HCEC 1CT (cell line): ENCODE measurements at regions not wholly inside any gene's neighbourhood (a gene's known extent, or its start where the extent isn't known, plus 50 kb on each side); places are given as distances from the start of the nearest gene placed in this dataset.
A peak's percentile ranks its signal among the peaks of the same experiment; 100 is the strongest.
"Not testable (repeated sequence)": the region's sequence is repeated elsewhere in the genome, so short reads cannot be mapped to it uniquely, and the experiment has no call there.

ENCODE experiments used
- DNase-seq: peaks from one replicate; pipeline ENCODE4 v3.0.0-alpha.2; 2017

DNA sequence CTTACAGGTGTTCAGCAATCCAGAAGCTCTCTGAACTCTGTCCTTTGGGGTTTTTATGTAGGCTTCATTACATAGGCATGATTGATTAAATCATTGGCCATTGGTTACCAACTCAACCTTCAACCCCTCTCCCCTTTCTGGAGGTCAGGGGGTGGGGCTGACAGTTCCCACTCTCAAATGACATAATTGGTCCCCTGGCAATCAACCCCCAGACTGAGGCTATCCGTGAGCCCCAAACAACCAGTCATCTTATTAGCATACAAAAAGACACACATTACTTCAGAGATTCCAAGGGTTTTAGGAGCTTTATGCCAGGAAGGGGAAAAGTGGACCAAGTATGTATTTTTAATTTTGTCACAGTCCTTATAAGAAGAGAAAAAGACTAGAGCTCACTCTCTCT, 92.1 kb downstream of the ZNF467 start:
- no peak for DNase-seq

DNA sequence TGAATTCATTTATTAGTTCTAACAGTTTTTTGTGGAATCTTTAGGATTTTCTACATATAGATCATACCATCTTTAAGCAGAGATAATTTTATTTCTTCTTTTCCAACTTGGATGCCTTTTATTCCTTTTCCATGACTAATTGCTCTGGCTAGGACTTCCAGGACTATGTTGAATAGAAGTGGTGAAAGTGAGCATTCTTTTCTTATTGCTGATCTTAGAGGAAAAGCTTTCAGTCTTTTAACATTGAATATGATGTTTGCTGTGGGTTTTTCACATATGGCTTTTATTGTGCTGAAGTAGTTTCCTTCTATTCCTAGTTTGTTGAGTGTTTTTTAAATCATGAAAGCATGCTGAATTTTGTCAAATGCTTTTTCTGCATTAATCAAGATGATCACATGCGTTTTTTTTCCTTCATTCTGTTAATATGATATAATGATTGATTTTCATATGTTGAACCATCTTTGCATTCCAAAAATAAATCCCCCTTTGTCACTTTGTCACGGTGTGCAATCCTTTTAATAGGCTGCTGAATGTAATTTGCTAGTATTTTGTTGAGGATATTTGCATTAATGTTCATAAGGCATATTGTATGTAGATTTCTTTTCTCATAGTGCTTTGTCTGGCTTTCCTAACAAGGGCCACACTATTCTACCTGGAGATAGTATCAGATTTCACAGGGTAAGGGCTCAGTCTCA, 92.9 kb downstream of the ZNF467 start:
- no peak for DNase-seq

DNA sequence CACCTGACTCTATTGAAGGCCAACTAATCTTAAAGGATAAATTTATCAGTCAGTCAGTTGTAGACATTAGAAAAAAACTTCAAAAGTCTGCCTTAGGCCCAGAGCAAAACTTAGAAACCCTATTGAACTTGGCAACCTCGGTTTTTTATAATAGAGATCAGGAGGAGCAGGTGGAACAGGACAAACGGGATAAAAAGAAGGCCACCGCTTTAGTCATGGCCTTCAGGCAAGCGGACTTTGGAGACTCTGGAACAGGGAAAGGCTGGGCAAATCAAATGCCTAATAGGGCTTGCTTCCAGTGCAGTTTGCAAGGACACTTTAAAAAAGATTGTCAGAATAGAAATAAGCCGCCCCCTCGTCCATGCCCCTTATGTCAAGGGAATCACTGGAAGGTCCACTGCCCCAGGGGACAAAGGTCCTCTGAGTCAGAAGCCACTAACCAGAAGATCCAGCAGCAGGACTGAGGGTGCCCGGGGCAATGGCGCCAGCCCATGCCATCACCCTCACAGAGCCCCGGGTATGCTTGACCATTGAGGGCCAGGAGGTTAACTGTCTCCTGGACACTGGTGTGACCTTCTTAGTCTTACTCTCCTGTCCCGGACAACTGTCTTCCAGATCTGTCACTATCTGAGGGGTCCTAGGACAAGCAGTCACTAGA, 98.5 kb downstream of the ZNF467 start:
- not testable (repeated sequence) for DNase-seq

DNA sequence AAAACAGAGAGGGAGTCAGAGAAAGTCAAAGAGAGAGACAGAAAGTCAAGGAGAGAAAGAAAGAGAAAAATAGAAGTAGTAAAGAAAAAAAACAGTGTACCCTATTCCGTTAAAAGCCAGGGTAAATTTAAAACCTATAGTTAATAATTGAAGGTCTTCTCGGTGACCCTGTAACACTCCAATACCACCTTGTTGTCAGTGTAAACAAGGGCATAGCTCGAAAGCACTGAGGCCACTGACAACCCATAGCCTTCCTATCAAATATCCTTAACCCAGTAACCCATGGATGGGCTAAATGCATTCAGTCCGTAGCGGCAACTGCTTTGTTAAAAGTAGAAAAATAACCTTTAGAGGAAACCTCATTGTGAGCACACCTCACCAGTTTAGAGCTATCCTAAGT, 100.4 kb downstream of the ZNF467 start:
- no peak for DNase-seq

DNA sequence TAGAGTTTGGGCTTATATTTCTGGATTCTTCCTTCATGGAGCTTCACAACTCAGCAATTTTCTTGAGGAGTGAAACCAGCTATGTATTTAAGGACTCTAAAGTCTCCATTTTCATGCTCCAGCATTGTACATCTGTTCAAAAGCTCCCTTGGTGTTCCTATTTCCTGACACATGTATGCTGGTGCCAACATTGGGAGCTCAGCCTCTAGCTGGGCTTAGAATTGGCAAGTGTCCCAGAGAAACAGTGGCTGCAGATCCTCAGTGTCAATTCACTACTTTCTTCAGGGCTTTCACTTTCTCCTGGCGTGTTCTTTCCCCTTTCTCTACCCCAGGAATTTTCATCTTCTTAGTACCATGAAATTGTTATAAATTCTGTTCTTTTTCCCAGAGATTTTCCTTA, 103.1 kb downstream of the ZNF467 start:
- no peak for DNase-seq

DNA sequence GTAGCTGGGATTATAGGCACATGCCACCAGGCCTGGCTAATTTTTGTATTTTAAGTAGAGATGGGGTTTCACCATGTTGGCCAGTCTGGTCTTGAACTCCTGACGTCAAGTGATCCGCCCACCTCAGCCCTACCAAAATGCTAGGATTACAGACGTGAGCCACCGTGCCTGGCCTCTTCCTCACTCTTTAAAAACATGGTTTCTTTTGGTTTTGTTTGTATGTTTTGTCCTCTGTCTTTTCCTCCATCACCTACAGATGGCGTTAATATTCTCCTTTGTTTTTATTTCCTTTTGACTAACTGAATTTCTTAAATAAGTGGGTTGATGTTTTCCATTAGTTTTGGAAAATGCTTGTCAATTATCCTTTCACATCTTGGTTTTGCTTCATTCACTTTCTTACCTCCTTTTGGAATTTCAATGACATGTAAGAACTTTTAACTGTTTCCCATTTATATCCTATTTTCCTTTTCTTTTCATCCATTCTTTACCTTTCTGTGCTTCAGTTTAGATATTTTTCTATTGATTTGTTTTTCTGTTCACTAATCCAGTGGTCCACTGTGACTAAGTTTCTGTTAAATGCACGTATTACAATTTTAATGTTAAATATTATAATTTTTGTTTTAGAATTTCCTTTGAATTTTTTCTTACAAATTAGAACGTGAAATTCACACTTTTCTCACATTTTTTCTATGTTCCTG, 104.1 kb downstream of the ZNF467 start:
- DNase-seq = peak; percentile 22

DNA sequence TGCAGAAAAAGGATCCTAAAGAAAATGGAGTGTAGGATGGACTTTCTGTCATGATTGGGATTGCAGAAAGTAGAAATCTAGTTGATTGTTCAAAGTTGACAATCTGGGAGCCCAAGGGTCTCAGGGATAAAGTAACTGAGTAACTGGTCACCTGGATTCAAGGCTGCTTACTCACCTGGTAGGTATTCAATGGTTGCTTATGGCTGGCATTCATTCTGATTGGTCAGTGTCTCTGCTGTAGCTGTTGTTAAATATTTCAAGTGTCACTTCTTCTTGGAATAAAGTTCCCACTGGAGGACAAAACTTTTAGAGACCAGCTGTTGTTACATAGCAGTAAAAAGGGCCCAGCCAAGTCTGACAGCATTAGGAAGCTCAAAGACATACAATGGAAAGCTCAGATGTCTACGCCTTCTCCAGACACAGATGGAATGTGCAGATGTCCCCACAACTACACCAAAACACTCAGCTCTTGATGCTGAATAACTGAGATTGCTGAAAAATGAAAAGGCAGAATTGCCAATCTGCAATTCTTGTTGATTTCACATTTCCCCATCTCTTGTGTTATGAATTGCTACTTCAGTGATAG, 106.9 kb downstream of the ZNF467 start:
- DNase-seq = no peak

DNA sequence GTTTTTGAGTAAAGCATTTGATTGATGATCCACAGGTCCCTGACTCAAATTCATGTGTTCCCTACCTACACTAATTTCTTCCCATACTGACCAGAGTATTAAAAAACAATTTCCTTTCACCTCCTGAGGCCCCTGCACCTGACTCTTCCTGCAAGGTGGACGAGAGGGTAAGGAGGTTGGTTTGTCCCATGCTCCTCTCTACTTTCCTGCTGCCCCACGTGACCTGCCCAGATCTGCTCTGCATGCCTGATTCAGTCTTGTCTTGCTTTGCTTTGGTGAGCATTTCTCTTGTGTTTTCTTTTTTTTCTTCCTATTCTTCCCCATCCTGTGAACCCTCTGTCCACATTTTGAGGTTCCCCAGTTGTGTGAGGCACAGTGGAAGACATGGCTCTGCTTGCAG, 107.8 kb downstream of the ZNF467 start:
- DNase-seq = not testable (repeated sequence)

DNA sequence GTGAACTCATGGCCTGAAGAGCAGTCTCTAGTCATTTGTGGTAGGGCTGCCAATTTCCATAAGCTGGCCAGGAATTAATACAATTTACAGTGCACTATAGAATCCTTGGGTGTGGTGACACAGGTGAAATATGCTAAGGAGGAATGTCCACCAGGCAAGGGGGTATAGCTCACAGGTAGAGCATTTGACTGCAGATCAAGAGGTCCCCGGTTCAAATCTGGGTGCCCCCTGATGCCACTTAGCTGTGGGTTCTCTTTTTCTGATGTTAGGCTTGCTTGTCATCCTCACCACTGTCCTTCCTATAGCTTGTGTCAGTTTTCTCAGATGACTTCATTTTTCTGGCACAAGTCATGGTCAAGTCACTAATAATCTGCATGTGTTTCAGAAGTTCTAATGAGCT, 108.7 kb downstream of the ZNF467 start:
- no peak for DNase-seq

DNA sequence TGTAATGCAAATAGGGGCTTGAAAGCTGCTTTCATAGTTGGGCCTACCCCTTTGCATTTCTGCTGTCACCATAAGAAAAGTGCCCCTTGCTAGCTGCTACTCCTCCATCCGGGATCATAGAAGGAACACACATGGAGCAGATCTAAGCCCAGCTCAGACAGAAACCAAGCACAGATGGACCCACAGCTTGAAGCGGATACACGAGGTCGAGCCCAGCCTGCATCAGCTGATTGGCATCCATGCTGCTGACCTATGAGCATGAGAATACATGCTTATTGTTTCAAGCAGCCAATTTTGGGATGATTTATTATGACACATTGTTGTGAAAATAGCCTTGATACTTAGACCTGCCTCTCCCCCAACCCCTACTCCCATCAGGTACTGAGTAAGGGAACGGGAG, 109.2 kb downstream of the ZNF467 start:
- no peak for DNase-seq

DNA sequence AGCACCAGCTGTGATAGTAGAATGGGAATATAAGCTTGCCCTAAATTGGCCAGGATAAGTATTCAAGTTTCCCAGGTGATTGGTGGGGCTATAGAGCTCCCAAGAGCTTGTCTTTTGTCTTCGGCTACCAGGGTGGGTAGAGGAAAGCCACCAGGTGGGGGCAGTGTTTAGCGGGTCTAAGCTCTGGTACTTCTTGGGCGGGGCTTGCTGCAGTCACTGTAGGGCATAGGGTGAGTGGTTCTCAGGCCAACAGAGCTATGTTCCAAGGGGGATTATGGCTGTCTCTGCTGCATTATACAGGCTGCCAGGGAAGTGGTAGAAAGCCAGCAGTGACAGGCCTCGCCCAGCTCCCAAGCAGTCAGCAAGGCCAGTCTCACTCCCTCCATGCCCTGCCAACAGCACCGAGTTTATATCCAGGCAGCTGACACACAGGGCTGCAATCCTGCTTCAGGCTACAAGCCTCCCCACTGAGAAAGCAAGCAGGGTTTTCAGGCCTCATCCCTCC, 110.7 kb downstream of the ZNF467 start:
- DNase-seq = peak; percentile 43

DNA sequence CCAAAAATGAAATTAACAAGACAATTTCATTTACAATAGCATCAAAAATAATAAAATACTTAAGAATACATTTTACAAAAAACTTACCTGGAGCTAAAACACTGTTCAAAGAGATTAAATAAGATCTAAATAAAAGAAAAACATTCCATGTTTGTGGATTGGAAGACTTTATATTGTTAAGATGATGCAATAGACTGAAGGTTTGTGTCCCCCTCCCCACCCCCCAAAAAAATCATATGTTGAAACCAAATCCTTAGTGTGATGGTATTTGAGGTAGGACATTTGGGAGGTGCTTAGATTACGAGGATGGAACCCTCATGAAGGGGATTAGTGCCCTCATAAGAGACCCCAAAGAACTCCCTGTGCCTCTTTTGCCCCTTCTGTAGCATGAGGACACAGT, 117.6 kb downstream of the ZNF467 start:
- DNase-seq = no peak

DNA sequence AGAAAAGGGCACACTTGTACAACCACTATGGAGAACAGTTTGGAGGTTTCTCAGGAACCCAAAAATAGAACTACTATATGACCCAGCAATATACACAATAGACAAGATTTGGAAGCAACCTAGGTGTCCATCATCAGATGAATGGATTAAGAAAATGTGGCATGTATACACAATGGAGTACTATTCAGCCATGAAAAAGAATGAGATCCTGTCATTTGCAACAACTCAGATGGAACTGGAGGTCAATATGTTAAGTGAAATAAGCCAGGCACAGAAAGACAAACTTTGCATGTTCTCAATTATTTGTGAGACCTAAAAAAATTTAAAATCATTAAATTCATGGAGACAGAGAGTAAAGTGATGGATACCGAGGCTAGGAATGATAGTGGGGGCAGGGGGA, 118.8 kb downstream of the ZNF467 start:
- no peak for DNase-seq

DNA sequence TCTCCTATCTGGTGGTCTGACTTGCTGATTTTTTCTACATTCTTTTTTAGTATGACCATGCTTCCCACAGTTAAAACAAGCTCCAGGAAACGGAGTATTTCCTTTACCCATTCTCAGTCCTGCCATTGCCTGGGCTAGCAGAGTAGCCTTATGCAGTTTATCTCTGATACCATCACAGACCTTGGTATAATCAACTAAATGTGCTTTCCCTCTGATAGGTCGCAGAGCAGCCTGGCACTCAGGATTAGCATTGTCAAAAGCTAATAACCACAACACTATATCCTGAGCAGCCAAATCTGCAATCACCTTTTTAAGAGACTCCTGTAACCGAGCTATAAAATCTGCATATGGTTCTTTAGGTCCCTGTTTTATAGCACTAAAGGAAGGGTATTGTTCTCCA, 123.2 kb downstream of the ZNF467 start:
- not testable (repeated sequence) for DNase-seq

DNA sequence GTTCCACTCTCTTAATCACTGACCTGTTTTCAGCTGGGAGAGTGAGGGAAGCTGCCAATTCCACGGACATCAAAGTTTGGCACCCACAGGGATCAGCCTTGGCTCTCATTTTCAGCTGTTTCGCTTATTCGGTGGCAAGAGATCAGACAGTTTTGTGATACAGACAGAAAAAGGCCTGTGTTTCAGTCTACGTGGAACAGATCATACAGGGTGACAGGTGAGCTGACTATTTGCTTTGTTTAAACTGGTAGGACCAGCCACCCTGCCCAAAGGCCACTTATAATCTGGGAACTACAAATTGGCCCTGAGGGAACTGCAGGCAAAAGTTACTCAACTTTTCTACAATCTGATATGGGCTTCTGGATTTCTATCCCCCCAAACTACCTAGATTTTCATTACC, 128.6 kb downstream of the ZNF467 start:
- no peak for DNase-seq

DNA sequence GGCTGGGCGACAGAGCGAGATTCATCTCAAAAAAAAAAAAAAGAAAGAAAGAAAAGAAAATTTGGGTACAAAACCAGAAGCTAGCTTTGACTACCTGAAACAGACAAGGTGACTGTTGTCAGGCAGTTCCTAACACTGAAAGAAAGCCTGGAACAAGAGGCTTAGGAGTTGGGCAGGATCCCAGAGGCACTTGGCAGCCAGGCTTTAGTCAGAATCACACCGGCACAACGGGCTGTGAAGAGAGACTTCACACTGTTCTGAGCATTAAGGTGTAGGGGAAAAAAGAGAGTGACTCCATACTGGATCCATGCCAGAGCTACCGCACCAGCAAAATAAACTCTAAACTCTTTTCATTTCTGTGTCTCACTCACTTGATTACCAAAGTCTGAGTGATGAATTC, 130.8 kb downstream of the ZNF467 start:
- no peak for DNase-seq

DNA sequence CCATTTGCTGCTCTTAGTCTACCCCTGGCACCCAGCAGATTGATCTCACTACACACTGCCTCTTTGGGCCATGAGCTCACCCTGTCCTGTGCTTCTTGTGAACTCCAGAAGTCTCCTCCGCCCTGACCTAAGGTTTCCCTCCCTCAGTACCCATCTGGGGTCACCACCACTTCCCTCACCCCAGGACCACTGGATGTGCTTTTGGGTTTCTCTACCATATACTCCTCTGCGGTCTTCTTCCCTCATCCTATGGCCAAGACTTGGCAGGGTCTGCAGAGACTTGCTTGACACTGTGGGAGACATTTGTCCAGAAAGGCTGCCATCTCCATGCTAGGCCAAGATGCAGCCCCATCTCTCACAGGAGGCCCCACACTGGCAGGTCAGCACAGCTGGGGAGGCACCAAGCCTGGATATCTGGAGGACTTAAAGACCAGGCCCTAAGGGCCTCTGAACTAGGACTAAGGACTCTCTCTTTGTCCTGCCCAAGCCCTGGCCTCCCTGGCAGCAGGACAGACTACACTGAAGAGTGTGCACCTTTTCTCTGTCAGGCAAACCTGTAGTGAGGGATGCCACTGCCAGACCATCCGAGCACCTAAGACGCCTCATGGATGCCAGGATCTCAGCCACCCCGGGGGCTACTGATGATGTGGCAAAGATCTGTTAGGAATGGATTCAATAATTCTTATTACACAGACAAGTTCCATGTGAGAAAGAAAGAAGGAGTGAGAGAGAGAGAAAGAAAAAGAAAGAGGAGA, 134.6 kb downstream of the ZNF467 start:
- DNase-seq = no peak

DNA sequence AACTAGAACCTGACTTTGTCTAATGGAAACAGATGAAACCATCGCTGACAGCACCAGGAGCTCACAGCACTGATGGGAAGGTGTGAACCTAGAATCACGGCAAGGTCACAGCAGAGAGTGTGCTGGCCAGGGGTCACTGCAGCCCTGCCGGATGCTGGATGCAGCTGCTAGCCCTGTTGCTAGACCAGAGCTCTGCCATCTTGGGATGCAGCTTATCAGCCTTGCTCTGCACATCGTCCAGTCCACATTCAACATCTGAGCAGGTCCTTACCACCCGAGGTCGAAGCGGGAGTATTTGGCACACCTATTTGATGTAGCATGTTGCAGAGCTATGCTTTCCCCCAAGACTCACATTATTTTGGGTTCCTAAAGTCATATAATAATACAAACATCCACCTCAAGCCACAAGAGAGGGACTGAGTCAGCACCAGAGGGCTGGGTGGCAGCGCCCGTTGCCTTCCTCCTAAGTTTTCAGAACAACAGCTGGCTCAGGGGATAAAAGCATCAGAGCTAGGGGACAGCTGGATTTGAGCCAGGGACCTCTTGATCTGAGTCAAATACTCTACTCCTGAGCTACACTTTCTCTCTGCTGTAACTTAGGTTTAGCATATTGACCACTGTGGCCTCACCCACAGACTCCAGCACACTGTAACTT, 135.3 kb downstream of the ZNF467 start:
- DNase-seq = no peak

DNA sequence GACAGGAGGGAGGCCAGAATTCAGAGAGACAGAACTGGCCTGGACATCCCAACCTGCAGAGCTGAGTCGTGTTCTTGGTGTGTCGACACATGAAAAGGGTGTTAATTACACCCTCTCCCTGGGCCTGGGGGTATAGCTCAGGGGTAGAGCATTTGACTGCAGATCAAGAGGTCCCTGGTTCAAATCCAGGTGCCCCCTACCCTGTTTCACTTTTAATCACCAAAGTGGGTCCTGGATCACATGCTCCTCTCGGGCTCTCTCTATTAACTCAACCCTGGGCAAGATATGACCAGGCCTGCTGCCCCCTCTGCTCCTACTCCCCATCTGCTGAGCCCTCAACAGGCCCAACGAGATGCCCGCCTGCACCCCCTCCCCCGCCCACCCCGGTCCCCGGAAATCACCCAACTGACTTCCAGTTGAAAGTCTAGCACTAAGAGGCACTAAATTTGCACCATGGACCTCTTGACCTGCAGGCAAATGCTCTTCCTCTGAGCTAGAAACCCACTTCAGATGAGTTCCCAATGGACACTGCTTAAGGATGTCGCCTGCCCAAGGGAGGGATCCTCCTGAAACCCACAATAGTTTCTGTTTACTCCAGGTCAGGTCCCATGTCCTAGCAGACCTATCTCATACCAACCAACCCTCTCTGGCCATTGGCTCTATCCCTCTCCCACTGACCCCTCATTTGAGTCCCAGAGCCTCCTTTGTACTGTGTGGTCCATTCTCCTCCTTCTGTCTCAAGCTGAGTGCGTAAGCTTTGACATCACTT, 137.6 kb downstream of the ZNF467 start:
- no peak for DNase-seq

DNA sequence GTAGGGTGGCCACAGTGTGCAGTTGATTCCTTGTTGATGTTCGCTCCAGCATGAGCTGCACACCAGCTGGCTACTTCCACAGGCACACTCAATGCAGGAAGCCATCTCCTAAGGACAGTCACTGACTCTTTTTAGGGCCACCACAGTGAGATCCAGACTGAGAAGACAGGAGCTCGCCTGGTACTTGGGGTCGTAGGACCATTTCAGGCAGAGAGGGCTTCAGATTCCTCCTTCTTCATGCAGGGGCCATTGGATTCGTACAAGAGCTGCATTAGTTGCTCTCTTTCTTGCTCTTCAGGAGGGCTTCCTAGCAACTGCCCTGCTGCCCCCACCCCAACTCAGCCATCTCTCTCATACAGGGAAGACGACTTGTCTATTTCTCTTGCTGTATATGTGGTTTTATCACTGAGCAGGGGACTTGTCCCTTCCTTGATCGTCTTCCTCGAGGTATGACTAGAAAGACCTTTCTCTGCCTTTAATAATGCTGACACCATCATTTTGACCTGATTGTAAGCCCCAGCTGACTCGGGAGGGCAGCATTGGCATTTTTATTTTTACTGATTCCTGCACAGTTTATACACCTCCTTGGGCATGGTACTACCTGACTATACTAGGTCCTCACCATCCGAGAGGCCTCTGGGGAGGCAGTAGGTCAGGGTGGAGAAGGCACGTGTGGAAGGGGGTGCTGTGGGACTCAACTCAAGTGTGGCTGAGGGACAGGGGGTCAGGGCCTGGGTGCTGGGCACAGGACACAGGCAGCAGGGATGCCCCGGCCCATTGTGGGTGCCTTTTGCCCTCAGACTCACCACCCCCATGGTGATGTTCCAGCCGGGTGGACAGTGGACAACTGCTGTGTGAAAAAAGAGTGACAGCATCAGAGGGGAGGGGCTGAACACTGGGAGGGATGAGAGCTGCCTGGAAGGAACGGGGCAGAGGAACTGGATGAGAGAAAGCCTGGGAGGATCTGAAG, 136.7 kb upstream of the ZNF746 start:
- no peak for DNase-seq
